Progenitor cell of endocrine pancreas (in vitro differentiated cells): ENCODE measurements at regions not wholly inside any gene's neighbourhood (a gene's known extent, or its start where the extent isn't known, plus 50 kb on each side); places are given as distances from the start of the nearest gene placed in this dataset.

ENCODE experiments used
- DNase-seq: peaks from one replicate; pipeline ENCODE4 v3.0.0; 2021; ENCODE audit warnings: low spot score; ENCODE audit not compliant: unreplicated experiment
- H3K27ac Mint-ChIP-seq: 2 replicates; pipeline ENCODE4 v1.8.0; 2021; ENCODE audit warnings: mild to moderate bottlenecking, moderate library complexity, mixed read lengths
- H3K27me3 Mint-ChIP-seq: 2 replicates; pipeline ENCODE4 v1.8.0; 2021; ENCODE audit warnings: mixed read lengths
- H3K36me3 Mint-ChIP-seq: 2 replicates; pipeline ENCODE4 v1.8.0; 2022; ENCODE audit warnings: mixed read lengths; ENCODE audit not compliant: insufficient read depth
- H3K4me1 Mint-ChIP-seq: 2 replicates; pipeline ENCODE4 v1.8.0; 2021; ENCODE audit warnings: low read depth, mixed read lengths
- H3K4me3 Mint-ChIP-seq: 2 replicates; pipeline ENCODE4 v1.8.0; 2021; ENCODE audit warnings: low read depth, mild to moderate bottlenecking, moderate library complexity, mixed read lengths
- H3K9me3 Mint-ChIP-seq: 2 replicates; pipeline ENCODE4 v1.8.0; 2021; ENCODE audit warnings: low read depth, mixed read lengths
- CTCF ChIP-seq: fragments of 200-600 bp; sonication (generic); IDR thresholded peaks from one replicate; pipeline ENCODE4 v1.5.0; 2021; ENCODE audit warnings: antibody characterized with exemption, mild to moderate bottlenecking; ENCODE audit not compliant: unreplicated experiment

GRCh38 chr11:42311944-42312343 is 852.5 kb upstream of the LRRC4C start:
- no peak for TF ChIP-seq CTCF
- no peak for DNase-seq
- Mint-ChIP-seq H3K9me3 (no peaks in the 10 kb centered on the region), H3K27me3 (no peaks in the 10 kb centered on the region), H3K36me3 (no peaks in the 10 kb centered on the region), H3K4me3 (no peak overlapping the region), H3K27ac (no peak overlapping the region), H3K4me1 (no peaks in the 10 kb centered on the region)

DNA sequence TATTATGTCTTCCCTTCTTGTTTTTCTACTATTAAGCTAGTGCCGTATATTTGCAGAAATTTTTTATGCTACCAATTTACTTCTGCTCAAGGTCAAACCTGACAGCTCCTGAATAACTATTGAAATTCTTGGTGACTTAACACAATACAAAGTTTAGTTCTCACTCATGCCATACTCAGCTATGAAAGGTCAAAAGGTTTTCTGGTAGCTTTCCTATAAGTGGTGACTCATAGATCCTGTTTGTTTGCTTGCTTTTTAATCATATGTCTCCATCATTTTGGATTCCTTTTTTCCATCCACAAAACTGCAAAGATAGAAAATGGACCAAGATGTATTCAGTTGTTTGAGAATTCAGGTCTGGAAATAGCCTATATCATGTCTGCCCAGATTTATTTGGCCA is 855.8 kb upstream of the LRRC4C start:
- H3K27me3 Mint-ChIP-seq: no peaks in the 10 kb centered on the region
- no peak overlapping the region for H3K27ac Mint-ChIP-seq
- no peak for TF ChIP-seq CTCF
- H3K4me3 Mint-ChIP-seq: no peak overlapping the region
- H3K4me1 Mint-ChIP-seq: no peaks in the 10 kb centered on the region
- H3K36me3 Mint-ChIP-seq: no peaks in the 10 kb centered on the region
- DNase-seq: no peak
- H3K9me3 Mint-ChIP-seq: no peaks in the 10 kb centered on the region

- Mint-ChIP-seq H3K4me1 (no peaks in the 10 kb centered on the region), H3K36me3 (no peaks in the 10 kb centered on the region), H3K9me3 (no peaks in the 10 kb centered on the region), H3K27ac (no peak overlapping the region), H3K4me3 (no peak overlapping the region), H3K27me3 (no peaks in the 10 kb centered on the region)
- no peak for DNase-seq
- TF ChIP-seq CTCF: no peak
Observed at GRCh38 chr11:42315846-42316245, 856.4 kb upstream of the LRRC4C start.

GRCh38 chr11:42319921-42320320 is 860.5 kb upstream of the LRRC4C start:
- H3K4me3 Mint-ChIP-seq: no peak overlapping the region
- no peak for TF ChIP-seq CTCF

GRCh38 chr11:42329929-42330565 is 870.6 kb upstream of the LRRC4C start:
- Mint-ChIP-seq H3K27me3 (no peaks in the 10 kb centered on the region), H3K27ac (no peak overlapping the region), H3K4me3 (no peak overlapping the region), H3K4me1 (no peaks in the 10 kb centered on the region), H3K36me3 (no peaks in the 10 kb centered on the region), H3K9me3 (peaks cover 8% of the 10 kb centered on the region)
- no peak for TF ChIP-seq CTCF
- no peak for DNase-seq

More at GRCh38 chr11:42319921-42320320, 860.5 kb upstream of the LRRC4C start:
- Mint-ChIP-seq H3K4me1 (no peaks in the 10 kb centered on the region), H3K36me3 (no peaks in the 10 kb centered on the region), H3K27ac (no peak overlapping the region), H3K9me3 (no peaks in the 10 kb centered on the region), H3K27me3 (no peaks in the 10 kb centered on the region)
- DNase-seq: no peak
